ENCODE measurements at regions not wholly inside any gene's neighbourhood (a gene's known extent, or its start where the extent isn't known, plus 50 kb on each side); places are given as distances from the start of the nearest gene placed in this dataset.
A peak's percentile ranks its signal among the peaks of the same experiment; 100 is the strongest.

GRCh38 chr19:28026636-28027035 lies 1186.3 kb downstream of the UQCRFS1 start:
- DNase-seq, result no peak

GRCh38 chr19:28024920-28025319 lies 1188.0 kb downstream of the UQCRFS1 start:
- no peak for DNase-seq

- DNase-seq, result no peak
Observed at GRCh38 chr19:28023064-28023463, 1189.9 kb downstream of the UQCRFS1 start.

GRCh38 chr19:28022506-28022905 lies 1190.4 kb downstream of the UQCRFS1 start:
- no peak for DNase-seq

- no peak for DNase-seq
Observed at GRCh38 chr19:28021259-28022185, 1191.4 kb downstream of the UQCRFS1 start.

- no peak for DNase-seq
Observed at GRCh38 chr19:28020619-28021258, 1192.2 kb downstream of the UQCRFS1 start.

GRCh38 chr19:28019901-28020300 lies 1193.0 kb downstream of the UQCRFS1 start:
- no peak for DNase-seq

GRCh38 chr19:28019371-28019770 lies 1193.6 kb downstream of the UQCRFS1 start:
- no peak for DNase-seq

- no peak for DNase-seq
Observed at GRCh38 chr19:28018499-28018898, 1194.5 kb downstream of the UQCRFS1 start.

- DNase-seq, result no peak
Observed at GRCh38 chr19:28014615-28015405, 1198.1 kb downstream of the UQCRFS1 start.

- DNase-seq, result no peak
Observed at GRCh38 chr19:28012361-28012760, 1200.6 kb downstream of the UQCRFS1 start.

GRCh38 chr19:28010656-28011055 lies 1202.3 kb downstream of the UQCRFS1 start:
- no peak for DNase-seq

GRCh38 chr19:28009696-28010095 lies 1203.3 kb downstream of the UQCRFS1 start:
- no peak for DNase-seq

- DNase-seq, result no peak
Observed at GRCh38 chr19:28008695-28009094, 1204.3 kb downstream of the UQCRFS1 start.

GRCh38 chr19:28003543-28003942 lies 1209.4 kb downstream of the UQCRFS1 start:
- no peak for DNase-seq

GRCh38 chr19:27997069-27997468 lies 1215.9 kb downstream of the UQCRFS1 start:
- no peak for DNase-seq

- DNase-seq, result no peak
Observed at GRCh38 chr19:27993619-27994570, 1219.1 kb downstream of the UQCRFS1 start.

- no peak for DNase-seq
Observed at GRCh38 chr19:27986299-27986698, 1226.7 kb downstream of the UQCRFS1 start.

- DNase-seq, result no peak
Observed at GRCh38 chr19:27975419-27976005, 1237.4 kb downstream of the UQCRFS1 start.

GRCh38 chr19:27974082-27974513 lies 1238.9 kb downstream of the UQCRFS1 start:
- peak; percentile 25 to 47 for DNase-seq

GRCh38 chr19:27972291-27973040 lies 1240.5 kb downstream of the UQCRFS1 start:
- no peak for DNase-seq

All from hippocampal formation (tissue), 2 donors.